Activated CD8-positive, alpha-beta memory T cell treated with anti-CD3 and anti-CD28 coated beads, Interleukin-2, amount 10 ng/mL, durations not matched to agents 7 days and 5 days (primary cell): ENCODE measurements at regions not wholly inside any gene's neighbourhood (a gene's known extent, or its start where the extent isn't known, plus 50 kb on each side); places are given as distances from the start of the nearest gene placed in this dataset.

Experiments used
- ATAC-seq: fragments of 150-1000 bp; cut with Tn5 transposase; one replicate; pipeline ENCODE4 v1.10.0; 2021; ENCODE audit warnings: moderate library complexity
- CTCF ChIA-PET: fragments of 350-600 bp; sonication (Branson Sonifier 250); formaldehyde crosslinking; loops from one replicate; lab custom pipeline; 2021; ENCODE audit warnings: antibody characterized with exemption; lab: Charles Lee
- DNase-seq: peaks from one replicate; pipeline ENCODE4 v3.0.0-alpha.2; 2020
- H3K27ac Mint-ChIP-seq: one replicate; pipeline ENCODE4 v1.8.0; 2021; ENCODE audit warnings: mild to moderate bottlenecking, mixed read lengths
- H3K27me3 Mint-ChIP-seq: one replicate; pipeline ENCODE4 v1.8.0; 2021; ENCODE audit warnings: mixed read lengths
- H3K36me3 Mint-ChIP-seq: one replicate; pipeline ENCODE4 v1.8.0; 2021; ENCODE audit warnings: mild to moderate bottlenecking, mixed read lengths
- H3K4me1 Mint-ChIP-seq: one replicate; pipeline ENCODE4 v1.8.0; 2021; ENCODE audit warnings: mixed read lengths
- H3K4me3 Mint-ChIP-seq: one replicate; pipeline ENCODE4 v1.8.0; 2021; ENCODE audit warnings: mild to moderate bottlenecking, moderate library complexity, mixed read lengths
- H3K9me3 Mint-ChIP-seq: one replicate; pipeline ENCODE4 v1.8.0; 2022; ENCODE audit warnings: low read depth, mixed read lengths

GRCh38 chr14:98935921-98936320 lies 336.1 kb downstream of the BCL11B start:
- H3K27me3 Mint-ChIP-seq = no peaks in the 10 kb centered on the region
- H3K4me1 Mint-ChIP-seq = peaks cover 63% of the 10 kb centered on the region
- no peak for DNase-seq
- CTCF ChIA-PET = interaction anchor here (1.0 kb wide), 1 partner anchor 105 kb away, joined by 4 read pairs; no protein-coding TSS in a partner anchor
- H3K36me3 Mint-ChIP-seq = peaks cover 2% of the 10 kb centered on the region
- H3K9me3 Mint-ChIP-seq = no peaks in the 10 kb centered on the region
- no peak overlapping the region for H3K27ac Mint-ChIP-seq
- no peak for ATAC-seq
- H3K4me3 Mint-ChIP-seq = no peak overlapping the region

GRCh38 chr14:98937021-98937420 lies 335.0 kb downstream of the BCL11B start:
- ATAC-seq (no peak), DNase-seq (no peak)
- H3K27me3 Mint-ChIP-seq = no peaks in the 10 kb centered on the region
- H3K9me3 Mint-ChIP-seq = no peaks in the 10 kb centered on the region
- H3K4me3 Mint-ChIP-seq = no peak overlapping the region
- peaks cover 61% of the 10 kb centered on the region for H3K4me1 Mint-ChIP-seq
- CTCF ChIA-PET = no interaction called here
- no peak overlapping the region for H3K27ac Mint-ChIP-seq
- peaks cover 2% of the 10 kb centered on the region for H3K36me3 Mint-ChIP-seq

- Mint-ChIP-seq H3K36me3 (peaks cover 2% of the 10 kb centered on the region), H3K4me1 (peaks cover 52% of the 10 kb centered on the region), H3K27ac (no peak overlapping the region), H3K27me3 (no peaks in the 10 kb centered on the region), H3K4me3 (no peak overlapping the region), H3K9me3 (no peaks in the 10 kb centered on the region)
- DNase-seq = no peak
- ATAC-seq = no peak
- CTCF ChIA-PET = no interaction called here
These were observed 334.1 kb downstream of the BCL11B start for GRCh38 chr14:98937712-98938505.

- CTCF ChIA-PET = interaction anchor here (1.1 to 1.3 kb wide), 2 partner anchors 8 to 28 kb away, joined by 3 read pairs; no protein-coding TSS in a partner anchor
- Mint-ChIP-seq H3K4me1 (peaks cover 39% of the 10 kb centered on the region), H3K36me3 (no peaks in the 10 kb centered on the region), H3K27me3 (no peaks in the 10 kb centered on the region), H3K27ac (no peak overlapping the region), H3K4me3 (no peak overlapping the region), H3K9me3 (no peaks in the 10 kb centered on the region)
- peak; percentile 52 for ATAC-seq
- DNase-seq = no peak
These were observed 331.1 kb downstream of the BCL11B start for GRCh38 chr14:98940693-98941437.

- peak; percentile 88 for ATAC-seq
- Mint-ChIP-seq H3K36me3 (no peaks in the 10 kb centered on the region), H3K4me3 (no peak overlapping the region), H3K27me3 (no peaks in the 10 kb centered on the region), H3K27ac (no peak overlapping the region), H3K9me3 (no peaks in the 10 kb centered on the region), H3K4me1 (peaks cover 36% of the 10 kb centered on the region)
- DNase-seq = peak; percentile 52
- CTCF ChIA-PET = interaction anchor here (1.1 to 1.3 kb wide), 2 partner anchors 9 to 28 kb away, joined by 3 read pairs; no protein-coding TSS in a partner anchor
These were observed 330.5 kb downstream of the BCL11B start for GRCh38 chr14:98941481-98941880.

- no peak for ATAC-seq
- Mint-ChIP-seq H3K36me3 (no peaks in the 10 kb centered on the region), H3K27me3 (no peaks in the 10 kb centered on the region), H3K4me1 (peaks cover 28% of the 10 kb centered on the region), H3K9me3 (no peaks in the 10 kb centered on the region), H3K27ac (no peak overlapping the region), H3K4me3 (no peak overlapping the region)
- CTCF ChIA-PET = interaction anchor here (0.9 to 1.3 kb wide), 2 partner anchors 9 to 16 kb away, joined by 3 read pairs; no protein-coding TSS in a partner anchor
- no peak for DNase-seq
These were observed 328.1 kb downstream of the BCL11B start for GRCh38 chr14:98943907-98944306.

GRCh38 chr14:98944989-98945388 lies 327.0 kb downstream of the BCL11B start:
- CTCF ChIA-PET = interaction anchor here (1.3 kb wide), 1 partner anchor 8 kb away, joined by 3 read pairs; no protein-coding TSS in a partner anchor

GRCh38 chr14:98945611-98946570 lies 326.1 kb downstream of the BCL11B start:
- ATAC-seq (no peak), DNase-seq (no peak)
- H3K36me3 Mint-ChIP-seq = no peaks in the 10 kb centered on the region
- no peak overlapping the region for H3K4me3 Mint-ChIP-seq
- no peaks in the 10 kb centered on the region for H3K9me3 Mint-ChIP-seq
- peaks cover 17% of the 10 kb centered on the region for H3K4me1 Mint-ChIP-seq
- H3K27me3 Mint-ChIP-seq = no peaks in the 10 kb centered on the region
- no peak overlapping the region for H3K27ac Mint-ChIP-seq
- CTCF ChIA-PET = no interaction called here

More at GRCh38 chr14:98944989-98945388, 327.0 kb downstream of the BCL11B start:
- H3K4me3 Mint-ChIP-seq = no peak overlapping the region
- no peaks in the 10 kb centered on the region for H3K9me3 Mint-ChIP-seq
- no peaks in the 10 kb centered on the region for H3K36me3 Mint-ChIP-seq
- DNase-seq (no peak), ATAC-seq (no peak)
- no peaks in the 10 kb centered on the region for H3K27me3 Mint-ChIP-seq
- no peak overlapping the region for H3K27ac Mint-ChIP-seq
- peaks cover 25% of the 10 kb centered on the region for H3K4me1 Mint-ChIP-seq

GRCh38 chr14:98946940-98947339 lies 325.1 kb downstream of the BCL11B start:
- H3K27ac Mint-ChIP-seq = no peak overlapping the region
- H3K27me3 Mint-ChIP-seq = no peaks in the 10 kb centered on the region
- CTCF ChIA-PET = no interaction called here
- H3K4me1 Mint-ChIP-seq = peaks cover 10% of the 10 kb centered on the region
- no peaks in the 10 kb centered on the region for H3K9me3 Mint-ChIP-seq
- no peaks in the 10 kb centered on the region for H3K36me3 Mint-ChIP-seq
- ATAC-seq (no peak), DNase-seq (peak; percentile 25)
- no peak overlapping the region for H3K4me3 Mint-ChIP-seq

- Mint-ChIP-seq H3K27me3 (no peaks in the 10 kb centered on the region), H3K4me3 (no peak overlapping the region), H3K36me3 (no peaks in the 10 kb centered on the region), H3K4me1 (peaks cover 20% of the 10 kb centered on the region), H3K9me3 (no peaks in the 10 kb centered on the region), H3K27ac (no peak overlapping the region)
- CTCF ChIA-PET = no interaction called here
- ATAC-seq = no peak
- no peak for DNase-seq
These were observed 323.9 kb downstream of the BCL11B start for GRCh38 chr14:98947911-98948595.

- peaks cover 21% of the 10 kb centered on the region for H3K4me1 Mint-ChIP-seq
- no peak overlapping the region for H3K27ac Mint-ChIP-seq
- H3K36me3 Mint-ChIP-seq = no peaks in the 10 kb centered on the region
- no peaks in the 10 kb centered on the region for H3K27me3 Mint-ChIP-seq
- CTCF ChIA-PET = no interaction called here
- DNase-seq (no peak), ATAC-seq (no peak)
- no peak overlapping the region for H3K4me3 Mint-ChIP-seq
- no peaks in the 10 kb centered on the region for H3K9me3 Mint-ChIP-seq
These were observed 322.9 kb downstream of the BCL11B start for GRCh38 chr14:98949051-98949450.

- CTCF ChIA-PET = no interaction called here
- DNase-seq = no peak
- H3K9me3 Mint-ChIP-seq = no peaks in the 10 kb centered on the region
- H3K27ac Mint-ChIP-seq = no peak overlapping the region
- no peaks in the 10 kb centered on the region for H3K36me3 Mint-ChIP-seq
- ATAC-seq = no peak
- no peaks in the 10 kb centered on the region for H3K27me3 Mint-ChIP-seq
- H3K4me1 Mint-ChIP-seq = peaks cover 21% of the 10 kb centered on the region
- H3K4me3 Mint-ChIP-seq = no peak overlapping the region
These were observed 322.4 kb downstream of the BCL11B start for GRCh38 chr14:98949481-98950135.
